ENCODE measurements at regions not wholly inside any gene's neighbourhood (a gene's known extent, or its start where the extent isn't known, plus 50 kb on each side); places are given as distances from the start of the nearest gene placed in this dataset.

DNA sequence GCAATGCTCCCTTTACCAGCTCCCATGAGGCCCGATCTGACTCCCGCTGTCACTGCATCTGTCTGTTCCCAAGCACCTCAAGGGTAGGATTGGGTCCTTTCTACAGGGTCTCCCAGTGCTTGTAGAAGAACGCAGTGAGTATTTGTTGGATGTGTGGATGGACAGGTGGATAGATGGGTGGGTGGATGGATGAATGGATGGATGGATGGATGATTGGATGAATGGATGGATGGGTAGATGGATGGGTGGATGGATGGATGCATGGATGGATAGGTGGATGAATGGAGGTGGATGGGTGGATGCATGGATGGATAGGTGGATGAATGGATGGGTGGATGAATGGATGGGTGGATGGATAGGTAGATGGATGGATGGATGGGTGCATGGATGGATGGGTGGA is 91.6 kb downstream of the HS1BP3 start:
- Histone ChIP-seq H3K27ac (ENCODE audit: low read depth, low read length) (no peak overlapping the region), H3K27me3 (replicated peaks in 1 of 4; ENCODE audit: control insufficient read depth in 3 of 4, extremely low read depth in 1 of 4, insufficient read depth in 3 of 4, low read length in 3 of 4) (no peaks in the 10 kb centered on the region), H4K8ac (ENCODE audit: extremely low read depth, insufficient read depth, low read length) (no peak overlapping the region), H3K79me2 (ENCODE audit: control insufficient read depth in 1 of 2, insufficient read depth in 2 of 2, low read length in 2 of 2) (no peaks in the 10 kb centered on the region), H2BK15ac (ENCODE audit: low read length) (no peak overlapping the region), H2BK120ac (replicated peaks; ENCODE audit: low read depth, low read length) (no peak overlapping the region), H3K23me2 (ENCODE audit: low read depth, low read length) (peaks cover 4% of the 10 kb centered on the region; the same call in 1 of the 2 replicates), H3K79me1 (ENCODE audit: low read depth, low read length) (no peaks in the 10 kb centered on the region), H3K18ac (ENCODE audit: extremely low read depth, low read length) (no peak overlapping the region), H3K9ac (replicated peaks in 1 of 4; ENCODE audit: extremely low read depth in 1 of 4, low read depth in 3 of 4, low read length in 3 of 4) (no peak overlapping the region), H2BK12ac (ENCODE audit: low read depth, low read length) (no peak overlapping the region), H4K91ac (replicated peaks; ENCODE audit: insufficient read length, low read length) (no peak overlapping the region), H3K4me3 (ENCODE audit: extremely low read depth in 1 of 4, insufficient read depth in 2 of 4, low read depth in 3 of 4, low read length in 4 of 4) (no peak overlapping the region), H2AK5ac (ENCODE audit: low read depth, low read length) (no peak overlapping the region), H3K56ac (replicated peaks; ENCODE audit: insufficient read length, low read depth, low read length) (no peak overlapping the region), H3K9me3 (ENCODE audit: insufficient read depth in 2 of 2, low read depth in 1 of 2, low read length in 1 of 2) (no peaks in the 10 kb centered on the region), H3K36me3 (ENCODE audit: control insufficient read depth in 2 of 4, insufficient read depth in 4 of 4, low read length in 3 of 4) (no peaks in the 10 kb centered on the region), H2BK5ac (ENCODE audit: low read depth, low read length) (no peak overlapping the region), H4K20me1 (replicated peaks in 1 of 2; ENCODE audit: control insufficient read depth in 1 of 2, insufficient read depth in 2 of 2, low read length in 2 of 2) (no peaks in the 10 kb centered on the region), H2BK20ac (ENCODE audit: low read length) (no peak overlapping the region), H4K5ac (ENCODE audit: insufficient read length, low read depth, low read length) (no peak overlapping the region), H3K4me1 (replicated peaks in 1 of 4; ENCODE audit: control insufficient read depth in 3 of 4, insufficient read depth in 4 of 4, low read length in 3 of 4) (peaks cover 8 to 19% (median 13%) of the 10 kb centered on the region in 4 experiments; a peak in 6 of 7 replicates), H3K4me2 (ENCODE audit: insufficient read depth in 1 of 2, low read depth in 2 of 2, low read length in 2 of 2) (no peak overlapping the region), H2AFZ (ENCODE audit: low read length) (no peak overlapping the region), H3K14ac (ENCODE audit: insufficient read length) (no peak overlapping the region), H3K23ac (ENCODE audit: insufficient read length) (no peak overlapping the region), H3K4ac (replicated peaks; ENCODE audit: insufficient read length, low read depth, low read length) (no peak overlapping the region)
- ChIA-PET CTCF (ENCODE audit: partially characterized antibody) (interaction anchor here (0.8 to 1.3 kb wide), 6 partner anchors 9 to 113 kb away, joined by 3 to 4 read pairs (median 3); partner anchors contain the start of gene RHOB), POLR2A (ENCODE audit: partially characterized antibody) (interaction anchor here (1.2 to 4.9 kb wide), 2 partner anchors 17 to 112 kb away, joined by 3 to 20 read pairs; partner anchors contain the start of gene RHOB)
- FAIRE-seq (no peak), DNase-seq (ENCODE audit: low read depth in 1 of 2, low spot score in 2 of 2) (no peak)
- 96% methylated on average over 3 of the region's 3 CpGs; no CpG with 5 or more reads in 1 of the 2 experiments for WGBS, 2 experiments (ENCODE audit: extremely low coverage in 1 of 2, insufficient coverage in 1 of 2, insufficient read length in 1 of 2, insufficient replicate concordance in 2 of 2, low coverage in 1 of 2, low lambda C conversion rate in 2 of 2, missing lambda C conversion rate in 1 of 2)
- TF ChIP-seq SP2 (IDR thresholded peaks at IDR 0.05; ENCODE audit: low read length): no peak
- no peak for TF ChIP-seq CHD2 (IDR thresholded peaks at IDR 0.05; ENCODE audit: low read length)
